Activated T-cell treated with anti-CD3 and anti-CD28 coated beads, Interleukin-2, amount 50 U/mL, for 72 hours (primary cell): ENCODE measurements at regions not wholly inside any gene's neighbourhood (a gene's known extent, or its start where the extent isn't known, plus 50 kb on each side); places are given as distances from the start of the nearest gene placed in this dataset.

Experiments used
- ATAC-seq, 2 donors: fragments of 150-1000 bp; cut with Tn5 transposase; replicated peaks in 1 of 2; 2 replicates each; pipeline ENCODE4 v1.10.0; 2021; ENCODE audit warnings: moderate library complexity in 2 of 2, mild to moderate bottlenecking in 1 of 2
- DNase-seq, 2 donors: peaks; one replicate each; pipeline ENCODE4 v3.0.0; 2021 to 2022; ENCODE audit warnings: mixed read lengths in 1 of 2
- H3K27ac Mint-ChIP-seq: one replicate; pipeline ENCODE4 v1.8.0; 2022; ENCODE audit warnings: mild to moderate bottlenecking, moderate library complexity, mixed read lengths
- H3K27me3 Mint-ChIP-seq: one replicate; pipeline ENCODE4 v1.8.0; 2022; ENCODE audit warnings: low read depth, mixed read lengths
- H3K36me3 Mint-ChIP-seq, 2 donors: one replicate each; pipeline ENCODE4 v1.8.0; 2022; ENCODE audit warnings: mixed read lengths in 2 of 2, mild to moderate bottlenecking in 1 of 2; ENCODE audit not compliant: insufficient read depth in 2 of 2
- H3K4me1 Mint-ChIP-seq: one replicate; pipeline ENCODE4 v1.8.0; 2022; ENCODE audit warnings: low read depth, mixed read lengths
- H3K4me3 Mint-ChIP-seq, 2 donors: one replicate each; pipeline ENCODE4 v1.8.0; 2022; ENCODE audit warnings: mild to moderate bottlenecking in 2 of 2, mixed read lengths in 2 of 2, moderate library complexity in 2 of 2
- H3K9me3 Mint-ChIP-seq, 2 donors: one replicate each; pipeline ENCODE4 v1.8.0; 2022; ENCODE audit warnings: mixed read lengths in 2 of 2

DNA sequence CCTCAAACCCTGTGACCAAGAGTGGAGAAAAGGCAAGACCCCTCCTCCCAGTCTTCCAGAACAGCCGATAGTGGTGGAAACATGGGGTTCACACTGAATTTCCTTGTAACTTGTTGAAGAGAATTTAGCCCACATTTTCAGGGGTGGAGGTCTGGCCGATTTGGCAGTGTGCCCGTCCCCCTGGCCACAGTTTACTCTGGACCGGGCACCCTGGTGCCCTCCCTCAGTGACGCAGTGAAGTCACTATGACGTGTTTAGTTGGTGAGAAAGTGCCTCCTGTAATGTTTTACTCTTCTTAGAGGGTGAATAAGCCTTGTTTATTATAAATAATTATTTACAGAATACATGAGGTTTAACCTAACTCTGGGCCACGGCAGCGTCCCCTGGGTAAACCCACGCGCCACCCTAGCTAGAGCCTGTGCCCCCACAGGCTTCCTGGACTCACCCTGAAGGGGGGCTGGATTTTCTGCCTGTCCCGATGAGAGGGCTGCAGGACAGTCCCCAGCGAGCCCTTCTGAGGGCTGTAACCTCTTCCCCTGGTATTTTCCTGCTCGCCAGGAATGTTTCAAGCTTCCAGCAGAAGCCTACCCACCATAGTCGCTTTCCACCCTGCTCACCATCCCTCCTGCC is 316.9 kb downstream of the SEC14L1 start:
- Mint-ChIP-seq H3K4me1 (peaks cover 85% of the 10 kb centered on the region), H3K27ac (peak overlapping the region; percentile 97), H3K4me3 (peak overlapping the region; percentile 97 to 99), H3K36me3 (peaks cover 13 to 21% of the 10 kb centered on the region in 2 donors), H3K9me3 (no peaks in the 10 kb centered on the region), H3K27me3 (no peaks in the 10 kb centered on the region)
- DNase-seq, result peak in 1 of 2 donors; percentile 54
- no peak for ATAC-seq

DNA sequence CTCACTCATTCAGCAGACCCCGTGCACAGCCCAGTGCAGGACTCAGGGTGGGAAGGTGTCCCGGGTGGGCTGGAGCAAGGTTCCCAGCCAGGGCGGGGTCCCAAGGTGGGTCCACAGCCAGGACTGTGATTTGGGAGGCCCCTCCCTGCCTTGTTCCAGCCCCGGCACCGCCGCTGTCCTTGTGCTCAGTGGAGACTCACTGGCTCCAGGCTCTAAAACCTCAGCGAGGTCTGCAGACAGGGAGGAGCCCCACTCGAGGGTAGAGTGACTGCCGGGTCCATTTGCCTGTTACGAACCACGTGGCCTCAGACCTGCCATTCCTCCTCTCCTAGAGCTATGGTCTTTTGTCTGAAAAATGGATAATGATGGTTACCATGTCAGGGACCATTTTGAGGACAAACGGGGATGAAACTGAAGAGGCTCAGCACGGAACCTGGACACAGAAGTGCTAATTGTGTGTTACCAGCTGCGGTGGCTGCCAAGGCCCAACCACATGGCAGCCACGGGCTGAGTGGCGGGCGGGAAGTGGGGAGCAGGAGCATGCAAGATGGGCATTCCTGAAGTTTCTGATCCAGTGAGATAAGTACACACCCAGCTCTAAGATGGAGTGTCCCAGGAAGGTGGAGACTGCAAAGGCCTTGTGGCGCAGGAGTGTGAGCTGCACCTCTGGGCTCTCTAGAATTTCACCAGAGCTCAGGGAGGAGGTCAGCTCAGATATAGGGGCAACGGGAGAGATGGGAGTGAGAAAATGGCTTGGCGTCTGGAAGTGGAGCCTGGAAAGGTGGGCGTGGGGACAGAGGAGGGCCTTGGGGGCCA is 317.6 kb downstream of the SEC14L1 start:
- H3K36me3 Mint-ChIP-seq, result peaks cover 13 to 25% of the 10 kb centered on the region in 2 donors
- peak in 1 of 2 donors; percentile 11 for ATAC-seq

DNA sequence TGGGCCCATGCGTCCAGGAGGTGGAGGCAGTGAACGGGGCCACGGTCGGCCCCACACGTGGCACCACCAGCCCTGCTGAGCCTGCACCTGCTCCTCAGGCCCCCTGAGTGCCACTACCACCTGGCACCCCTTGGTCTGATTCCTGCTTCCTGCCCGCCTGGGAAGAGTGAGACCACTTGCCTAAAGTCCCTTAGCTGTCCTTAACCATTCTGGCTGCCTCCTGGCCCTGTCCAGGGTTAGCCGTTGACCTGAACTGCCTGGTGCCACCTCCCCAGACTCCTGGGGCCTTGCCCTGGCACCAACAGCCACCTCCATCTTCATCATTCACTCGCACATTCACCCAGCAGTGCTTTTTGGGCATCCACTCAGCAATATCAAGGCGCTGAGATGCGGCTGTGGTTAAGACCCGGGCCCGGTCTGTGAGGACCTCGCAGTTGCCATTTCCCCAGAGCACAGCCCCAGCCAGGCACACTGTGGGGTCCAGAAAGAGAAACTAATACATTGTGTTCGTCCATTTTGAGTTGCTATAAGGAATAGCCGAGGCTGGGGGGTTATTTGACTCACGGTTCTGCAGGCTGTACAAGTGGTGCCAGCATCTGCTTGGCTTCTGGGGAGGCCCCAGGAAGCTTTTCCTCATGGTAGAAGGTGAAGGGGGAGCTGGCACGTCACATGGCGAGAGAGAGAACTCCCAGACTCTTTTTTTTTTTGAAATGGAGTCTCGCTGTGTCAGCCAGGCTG is 318.4 kb downstream of the SEC14L1 start:
- H3K4me1 Mint-ChIP-seq, result peaks cover 85% of the 10 kb centered on the region
- H3K4me3 Mint-ChIP-seq, result peak overlapping the region; percentile 97 to 99
- H3K27ac Mint-ChIP-seq, result peak overlapping the region; percentile 87
- H3K27me3 Mint-ChIP-seq, result no peaks in the 10 kb centered on the region
- no peaks in the 10 kb centered on the region for H3K9me3 Mint-ChIP-seq
- DNase-seq (peak in 1 of 2 donors; percentile 44), ATAC-seq (peak; percentile 5 to 16)
- H3K36me3 Mint-ChIP-seq, result peaks cover 13 to 21% of the 10 kb centered on the region in 2 donors

More for the DNA sequence above, 317.6 kb downstream of the SEC14L1 start:
- H3K27me3 Mint-ChIP-seq, result no peaks in the 10 kb centered on the region
- DNase-seq, result peak in 1 of 2 donors; percentile 59
- H3K4me3 Mint-ChIP-seq, result peak overlapping the region; percentile 97 to 99
- H3K27ac Mint-ChIP-seq, result peak overlapping the region; percentile 74
- H3K4me1 Mint-ChIP-seq, result peaks cover 85% of the 10 kb centered on the region
- H3K9me3 Mint-ChIP-seq, result no peaks in the 10 kb centered on the region

DNA sequence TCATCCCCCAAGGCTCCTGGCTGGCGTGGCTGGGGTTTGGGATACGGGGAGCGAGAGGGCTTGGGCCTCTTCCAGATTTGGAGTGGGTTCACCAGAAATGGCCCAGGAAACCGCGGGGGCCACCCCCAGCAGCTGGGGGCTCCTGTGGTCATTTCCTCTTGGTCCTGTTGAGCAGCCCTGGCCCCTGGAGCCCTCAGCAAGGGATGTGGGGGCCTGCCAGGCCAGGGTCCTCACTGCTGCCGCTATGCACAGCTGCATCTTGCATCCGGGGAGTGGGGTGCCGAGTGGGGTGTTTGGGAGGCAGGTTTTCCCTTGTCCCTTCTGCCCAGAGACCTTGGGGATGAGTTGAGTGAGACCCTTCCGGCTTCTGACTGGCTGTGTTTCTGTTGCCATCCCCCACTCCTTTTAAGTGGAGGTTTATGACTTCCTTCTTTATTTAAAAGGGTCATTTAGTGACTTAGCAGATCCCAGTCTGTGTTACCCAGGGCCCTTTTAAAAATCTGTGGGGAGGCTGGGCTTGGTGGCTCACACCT is 319.8 kb downstream of the SEC14L1 start:
- Mint-ChIP-seq H3K27ac (peak overlapping the region; percentile 87), H3K27me3 (no peaks in the 10 kb centered on the region), H3K4me3 (peak overlapping the region; percentile 97 to 99), H3K9me3 (no peaks in the 10 kb centered on the region), H3K36me3 (peaks cover 13 to 21% of the 10 kb centered on the region in 2 donors), H3K4me1 (peaks cover 88% of the 10 kb centered on the region)
- DNase-seq, result no peak
- ATAC-seq, result no peak

DNA sequence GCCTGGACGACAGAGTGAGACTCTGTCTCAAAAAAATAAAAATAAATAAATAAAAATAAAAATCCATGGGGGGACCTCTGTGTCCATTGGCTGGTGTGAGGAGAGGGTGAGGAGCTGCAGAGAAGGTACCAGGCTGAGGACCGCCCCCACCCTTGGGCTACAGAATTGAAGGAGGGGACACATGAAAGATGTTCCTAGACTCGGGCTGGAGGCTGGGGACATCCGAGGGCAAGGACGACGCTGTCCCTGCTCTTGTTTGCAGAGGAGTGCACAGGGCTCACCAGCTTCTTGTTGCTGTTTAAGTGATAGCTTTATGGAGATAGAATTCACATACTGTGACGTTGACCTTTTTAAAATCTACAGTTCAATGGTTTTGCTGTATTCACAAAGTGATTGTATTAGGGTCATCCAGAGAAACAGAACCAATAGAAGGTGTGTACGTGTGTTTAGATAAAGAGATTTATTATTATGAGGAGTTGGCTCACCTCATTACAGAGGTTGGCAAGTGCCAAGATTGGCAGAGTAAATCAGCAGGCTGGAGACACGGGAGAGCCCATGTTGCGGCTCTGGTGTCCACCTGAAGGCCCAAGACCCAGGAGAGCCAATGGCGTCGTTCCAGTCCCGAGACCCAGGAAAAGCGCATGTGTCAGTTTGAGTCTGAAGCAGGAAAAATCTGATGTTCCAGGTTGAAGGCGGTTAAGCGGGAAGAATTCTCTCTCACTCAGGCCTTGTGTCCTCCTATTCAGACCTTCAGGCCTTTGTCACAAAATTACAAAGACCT is 320.7 kb downstream of the SEC14L1 start:
- no peak for ATAC-seq
- H3K9me3 Mint-ChIP-seq, result no peaks in the 10 kb centered on the region

DNA sequence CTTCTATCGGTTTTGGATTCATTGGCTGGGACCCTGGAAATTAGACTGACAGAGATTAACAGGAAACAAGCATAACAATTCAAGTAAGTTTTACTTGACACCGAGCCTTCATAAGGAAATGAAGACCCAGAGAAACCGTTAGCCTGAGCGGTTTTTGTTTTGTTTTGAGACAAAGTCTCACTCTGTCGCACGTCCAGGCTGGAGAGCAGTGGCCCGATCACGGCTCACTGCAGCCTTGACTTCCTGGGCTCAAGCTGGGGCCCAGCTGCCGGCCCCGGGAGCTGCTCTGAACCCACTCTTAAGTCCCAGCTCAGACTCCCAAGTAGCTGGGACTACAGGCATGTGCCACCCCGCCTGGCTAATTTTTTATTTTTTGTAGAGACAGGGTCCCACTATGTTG is 321.3 kb downstream of the SEC14L1 start:
- peak overlapping the region; percentile 99 for H3K27ac Mint-ChIP-seq
- peak overlapping the region; percentile 97 to 99 for H3K4me3 Mint-ChIP-seq
- H3K9me3 Mint-ChIP-seq, result no peaks in the 10 kb centered on the region
- H3K27me3 Mint-ChIP-seq, result no peaks in the 10 kb centered on the region
- ATAC-seq (peak; percentile 18 to 28), DNase-seq (peak in 1 of 2 donors; percentile 67)
- H3K36me3 Mint-ChIP-seq, result peaks cover 9 to 23% of the 10 kb centered on the region in 2 donors
- peaks cover 91% of the 10 kb centered on the region for H3K4me1 Mint-ChIP-seq

More for the DNA sequence above, 320.7 kb downstream of the SEC14L1 start:
- DNase-seq, result no peak
- H3K27me3 Mint-ChIP-seq, result no peaks in the 10 kb centered on the region
- peak overlapping the region; percentile 99 for H3K27ac Mint-ChIP-seq
- H3K36me3 Mint-ChIP-seq, result peaks cover 9 to 20% of the 10 kb centered on the region in 2 donors
- peak overlapping the region; percentile 97 to 99 for H3K4me3 Mint-ChIP-seq
- peaks cover 91% of the 10 kb centered on the region for H3K4me1 Mint-ChIP-seq

DNA sequence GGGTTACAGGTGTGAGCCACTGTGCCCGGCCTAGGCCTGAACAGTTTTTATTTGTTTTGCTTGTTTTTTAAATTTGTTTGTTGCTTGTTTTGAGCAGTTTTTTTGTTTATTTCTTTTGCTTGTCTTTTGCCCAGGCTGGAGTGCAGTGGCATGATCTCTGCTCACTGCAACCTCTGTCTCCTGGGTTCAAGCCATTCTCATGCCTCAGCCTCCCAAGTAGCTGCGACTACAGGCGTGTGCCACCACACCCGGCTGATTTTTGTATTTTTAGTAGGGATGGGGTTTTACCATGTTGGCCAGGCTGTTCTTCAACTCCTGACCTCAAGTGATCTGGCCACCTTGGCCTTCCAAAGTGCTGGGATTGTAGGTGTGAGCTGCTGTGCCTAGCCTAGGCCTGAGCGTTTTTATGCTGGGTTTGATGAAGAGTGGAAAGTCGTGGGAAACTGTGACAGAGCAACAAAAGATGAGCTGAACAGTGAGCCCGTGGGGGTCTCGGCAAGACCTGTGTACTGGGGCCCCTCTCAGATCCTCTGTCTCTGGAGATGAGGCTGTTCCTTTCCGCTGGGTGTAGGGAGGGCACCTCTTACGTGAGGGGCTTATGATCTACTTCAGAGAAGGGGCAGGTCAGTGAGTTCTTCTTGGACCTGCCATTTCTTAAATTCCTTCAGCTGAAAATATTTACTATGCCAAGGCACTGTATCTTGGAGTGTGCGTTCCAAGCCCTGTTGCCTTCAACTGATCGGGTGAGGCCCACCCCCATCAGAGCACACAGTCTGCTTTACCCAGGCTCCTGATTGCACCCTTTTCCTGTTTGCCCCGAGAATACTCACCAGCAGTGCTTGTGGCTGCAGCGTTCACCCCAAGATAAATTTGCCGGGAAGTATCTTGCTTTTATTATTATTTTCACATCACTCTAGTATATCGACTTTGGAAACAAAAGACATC is 322.1 kb downstream of the SEC14L1 start:
- Mint-ChIP-seq H3K27me3 (no peaks in the 10 kb centered on the region), H3K27ac (peak overlapping the region; percentile 99), H3K36me3 (peaks cover 9 to 26% of the 10 kb centered on the region in 2 donors), H3K4me3 (peak overlapping the region; percentile 97 to 99), H3K4me1 (peaks cover 89% of the 10 kb centered on the region), H3K9me3 (no peaks in the 10 kb centered on the region)
- DNase-seq, result no peak
- no peak for ATAC-seq

DNA sequence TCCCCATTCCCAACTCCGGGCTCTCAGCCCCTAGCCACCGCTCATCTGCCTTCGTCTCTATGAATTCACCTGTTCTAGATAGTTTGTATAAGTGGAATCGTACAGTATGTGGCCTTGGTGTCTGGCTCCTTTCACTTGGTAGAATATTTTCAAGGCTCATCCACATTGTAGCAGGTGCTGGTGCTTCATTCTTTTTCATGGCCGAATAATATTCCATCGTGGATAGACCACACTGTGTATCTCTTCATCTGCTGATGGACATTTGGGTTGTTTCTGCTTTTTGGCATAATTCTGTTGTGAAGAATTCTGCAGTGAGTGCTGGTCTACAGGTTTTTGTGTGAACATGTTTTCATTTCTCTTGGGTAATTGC is 324.2 kb downstream of the SEC14L1 start:
- Mint-ChIP-seq H3K4me3 (peak overlapping the region; percentile 74 to 75), H3K27ac (peak overlapping the region; percentile 83), H3K27me3 (no peaks in the 10 kb centered on the region), H3K9me3 (peaks cover 4% of the 10 kb centered on the region in 2 donors), H3K36me3 (peaks cover 17 to 44% of the 10 kb centered on the region in 2 donors), H3K4me1 (peaks cover 89% of the 10 kb centered on the region)
- DNase-seq (no peak), ATAC-seq (no peak)

DNA sequence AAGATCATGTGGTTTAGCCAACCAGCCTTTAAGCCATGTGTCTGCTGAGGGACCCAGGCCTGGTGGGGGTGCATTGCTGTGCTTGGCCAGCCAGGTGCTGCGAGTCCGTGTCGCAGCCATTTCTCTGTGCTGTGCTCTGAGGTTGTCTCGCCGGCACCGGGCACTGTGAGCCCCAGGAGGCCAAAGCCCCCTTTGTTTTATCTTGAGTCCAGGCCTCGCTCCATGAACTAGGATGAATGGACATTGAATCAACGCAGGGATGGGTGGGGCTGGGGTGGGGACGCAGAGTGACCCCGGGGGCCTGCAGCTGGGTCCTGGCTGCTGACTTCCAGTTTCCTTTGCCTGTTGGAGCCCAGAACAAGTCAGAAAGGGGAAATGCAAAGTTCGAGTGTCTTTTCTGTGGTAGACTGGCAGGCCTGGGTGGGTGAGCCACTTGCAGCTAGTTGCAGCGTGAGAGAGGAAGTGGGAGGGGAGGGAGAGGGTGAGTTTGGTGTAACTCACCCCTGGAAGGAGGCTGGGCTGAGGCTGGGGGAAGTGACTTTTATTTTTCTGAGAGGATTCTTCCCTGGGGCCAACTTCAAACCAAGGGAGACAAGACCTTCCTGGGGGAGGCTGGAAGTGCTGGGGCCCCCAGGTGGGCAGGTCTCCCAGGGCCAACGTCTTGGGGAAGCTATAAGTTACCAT is 324.7 kb downstream of the SEC14L1 start:
- H3K27me3 Mint-ChIP-seq, result no peaks in the 10 kb centered on the region
- peak; percentile 80 to 83 for ATAC-seq

DNA sequence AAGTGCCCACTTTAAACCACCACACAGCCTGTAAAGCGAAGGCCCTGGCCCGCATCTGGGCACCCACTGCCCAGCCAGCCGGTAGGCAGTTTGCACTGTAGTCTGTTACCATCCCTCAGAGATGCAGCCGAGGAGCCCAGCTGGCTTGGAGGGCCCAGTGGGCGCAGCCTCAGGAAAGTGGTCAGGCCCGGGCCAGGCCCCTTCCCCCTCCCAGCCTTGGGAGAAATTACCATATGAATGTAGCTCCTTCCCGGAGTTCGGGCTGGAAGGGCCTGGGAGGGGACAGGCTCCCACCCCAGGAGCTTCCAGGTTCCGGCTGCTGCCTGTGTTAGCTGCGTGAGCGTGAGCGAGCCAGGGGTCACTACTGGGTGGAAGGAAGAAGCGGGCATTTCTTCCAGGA is 325.4 kb downstream of the SEC14L1 start:
- H3K36me3 Mint-ChIP-seq, result peaks cover 23 to 52% of the 10 kb centered on the region in 2 donors

More for the DNA sequence above, 324.7 kb downstream of the SEC14L1 start:
- Mint-ChIP-seq H3K4me1 (peaks cover 89% of the 10 kb centered on the region), H3K36me3 (peaks cover 21 to 49% of the 10 kb centered on the region in 2 donors), H3K9me3 (peaks cover 9% of the 10 kb centered on the region in 2 donors), H3K27ac (peak overlapping the region; percentile 83), H3K4me3 (peak overlapping the region; percentile 74 to 75)
- peak; percentile 82 to 85 for DNase-seq

More for the DNA sequence above, 325.4 kb downstream of the SEC14L1 start:
- Mint-ChIP-seq H3K4me3 (peak overlapping the region; percentile 74 to 75), H3K9me3 (peaks cover 9 to 10% of the 10 kb centered on the region in 2 donors), H3K27ac (peak overlapping the region; percentile 83), H3K27me3 (no peaks in the 10 kb centered on the region), H3K4me1 (peaks cover 89% of the 10 kb centered on the region)
- DNase-seq (no peak), ATAC-seq (peak; percentile 2 to 5)
